ENCODE measurements at regions not wholly inside any gene's neighbourhood (a gene's known extent, or its start where the extent isn't known, plus 50 kb on each side); places are given as distances from the start of the nearest gene placed in this dataset.
"Not testable (repeated sequence)": the region's sequence is repeated elsewhere in the genome, so short reads cannot be mapped to it uniquely, and the experiment has no call there.

GRCh38 chr15:22258009-22258397 lies 177.7 kb downstream of the OR4M2 start (continued):
- no peak for TF ChIP-seq REST (IDR thresholded peaks at IDR 0.05; ENCODE audit: low read depth)

DNA sequence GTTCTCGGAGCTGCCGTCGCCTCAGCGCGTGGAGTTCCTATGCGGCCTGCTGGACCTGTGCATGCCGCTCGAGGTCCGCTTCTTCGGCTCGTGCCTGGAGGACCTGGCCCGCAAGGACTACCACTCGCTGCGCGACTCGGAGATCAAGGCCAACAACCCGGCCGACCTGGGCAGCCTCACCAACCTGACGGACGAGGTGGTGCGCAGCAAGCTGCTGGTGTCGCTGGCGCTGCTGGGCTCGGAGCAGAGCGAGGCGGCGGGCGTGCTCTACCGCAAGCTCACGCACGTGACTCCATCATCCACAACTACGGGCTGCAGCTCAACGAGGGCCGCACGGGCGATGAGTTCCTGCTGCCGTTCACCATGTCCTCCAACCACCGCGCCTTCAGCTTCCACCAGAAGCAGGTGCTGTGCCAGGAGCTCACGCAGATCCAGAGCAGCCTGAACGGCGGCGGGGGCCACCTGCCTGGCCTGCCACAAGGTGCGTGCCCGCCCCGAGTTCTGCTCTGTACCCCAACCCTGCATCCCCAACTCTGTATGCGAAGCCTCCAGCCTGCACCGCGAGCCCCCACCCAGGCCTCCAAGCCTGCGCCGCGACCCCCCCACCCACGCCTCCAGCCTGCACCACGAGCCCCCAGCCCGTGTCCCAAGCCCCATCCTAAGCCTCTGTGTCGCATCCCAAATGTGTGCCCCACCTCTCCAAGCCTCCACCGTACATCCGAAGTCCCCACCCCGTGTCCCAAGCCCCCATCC lies 178.2 kb downstream of the OR4M2 start:
- no peak for DNase-seq (ENCODE audit: low read depth, low spot score)
- Histone ChIP-seq H3K9me2 (ENCODE audit: insufficient read depth) (no peaks in the 10 kb centered on the region), H3K79me2 (ENCODE audit: insufficient read depth, low read length) (no peaks in the 10 kb centered on the region), H3K27ac (ENCODE audit: low read depth, low read length) (no peak overlapping the region), H4K20me1 (ENCODE audit: insufficient read depth) (no peaks in the 10 kb centered on the region), H3K4me3 (replicated peaks in 1 of 2; ENCODE audit: low read depth in 1 of 2, low read length in 2 of 2) (no peak overlapping the region), H3K9ac (ENCODE audit: low read length) (no peak overlapping the region), H3K4me1 (ENCODE audit: control insufficient read depth in 1 of 2, insufficient read depth in 2 of 2, low read length in 2 of 2) (no peaks in the 10 kb centered on the region), H3K36me3 (ENCODE audit: control insufficient read depth in 1 of 2, insufficient read depth in 2 of 2, low read length in 2 of 2) (no peaks in the 10 kb centered on the region), H3K9me3 (ENCODE audit: control insufficient read depth in 1 of 2, insufficient read depth in 1 of 2, low read depth in 1 of 2, low read length in 2 of 2) (peaks cover 13 to 44% of the 10 kb centered on the region in 2 experiments; a peak in 2 of 4 replicates), H3K27me3 (ENCODE audit: insufficient read depth, low read length) (no peaks in the 10 kb centered on the region), H3K4me2 (ENCODE audit: low read length) (no peak overlapping the region), H2AFZ (ENCODE audit: low read depth, low read length, poor library complexity, severe bottlenecking) (no peak overlapping the region)
- BruUV-seq (replicated peaks) = no TSS peak
- no peak for ATAC-seq
- ChIA-PET CTCF (no interaction called here), POLR2A (no interaction called here), RAD21 (ENCODE audit: low non-redundant PET in 1 of 2, low total read pairs in 2 of 2, uncharacterized antibody in 2 of 2, unreplicated experiment in 2 of 2) (no interaction called here)
- intact Hi-C loops (cut with micrococcal nuclease) = no loop called here
- TF ChIP-seq ZFX (IDR thresholded peaks at IDR 0.05) (no peak), MAX (IDR thresholded peaks at IDR 0.05) (no peak), ATF3 (IDR thresholded peaks at IDR 0.05) (no peak), EZH2 (IDR thresholded peaks at IDR 0.05) (no peak), FOSL1 (IDR thresholded peaks at IDR 0.05; ENCODE audit: low read depth) (no peak)
- TF ChIP-seq, protein P1, sequence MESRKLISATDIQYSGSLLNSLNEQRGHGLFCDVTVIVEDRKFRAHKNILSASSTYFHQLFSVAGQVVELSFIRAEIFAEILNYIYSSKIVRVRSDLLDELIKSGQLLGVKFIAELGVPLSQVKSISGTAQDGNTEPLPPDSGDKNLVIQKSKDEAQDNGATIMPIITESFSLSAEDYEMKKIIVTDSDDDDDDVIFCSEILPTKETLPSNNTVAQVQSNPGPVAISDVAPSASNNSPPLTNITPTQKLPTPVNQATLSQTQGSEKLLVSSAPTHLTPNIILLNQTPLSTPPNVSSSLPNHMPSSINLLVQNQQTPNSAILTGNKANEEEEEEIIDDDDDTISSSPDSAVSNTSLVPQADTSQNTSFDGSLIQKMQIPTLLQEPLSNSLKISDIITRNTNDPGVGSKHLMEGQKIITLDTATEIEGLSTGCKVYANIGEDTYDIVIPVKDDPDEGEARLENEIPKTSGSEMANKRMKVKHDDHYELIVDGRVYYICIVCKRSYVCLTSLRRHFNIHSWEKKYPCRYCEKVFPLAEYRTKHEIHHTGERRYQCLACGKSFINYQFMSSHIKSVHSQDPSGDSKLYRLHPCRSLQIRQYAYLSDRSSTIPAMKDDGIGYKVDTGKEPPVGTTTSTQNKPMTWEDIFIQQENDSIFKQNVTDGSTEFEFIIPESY (IDR thresholded peaks at IDR 0.05; ENCODE audit: extremely low read depth, insufficient replicate concordance, low read length) = no peak

- H3K9me3 ChIP-seq (ENCODE audit: control insufficient read depth in 1 of 2, insufficient read depth in 1 of 2, low read depth in 1 of 2, low read length in 2 of 2) = peaks cover 13 to 42% of the 10 kb centered on the region in 2 experiments; a peak in 2 of 4 replicates
- BruUV-seq (replicated peaks) = not testable (repeated sequence)
These were observed 178.9 kb downstream of the OR4M2 start for GRCh38 chr15:22259151-22259750.

More at GRCh38 chr15:22259151-22259750, 178.9 kb downstream of the OR4M2 start:
- POLR2A ChIA-PET; H3K9ac ChIP-seq (ENCODE audit: low read length); RAD21 ChIA-PET (ENCODE audit: low non-redundant PET in 1 of 2, low total read pairs in 2 of 2, uncharacterized antibody in 2 of 2, unreplicated experiment in 2 of 2); H3K4me3 ChIP-seq (replicated peaks in 1 of 2; ENCODE audit: low read depth in 1 of 2, low read length in 2 of 2); H3K27ac ChIP-seq (ENCODE audit: low read depth, low read length); H3K79me2 ChIP-seq (ENCODE audit: insufficient read depth, low read length); H3K4me2 ChIP-seq (ENCODE audit: low read length); ATAC-seq; H3K4me1 ChIP-seq (ENCODE audit: control insufficient read depth in 1 of 2, insufficient read depth in 2 of 2, low read length in 2 of 2); H4K20me1 ChIP-seq (ENCODE audit: insufficient read depth); CTCF ChIA-PET; H3K36me3 ChIP-seq (ENCODE audit: control insufficient read depth in 1 of 2, insufficient read depth in 2 of 2, low read length in 2 of 2); H2AFZ ChIP-seq (ENCODE audit: low read depth, low read length, poor library complexity, severe bottlenecking); H3K27me3 ChIP-seq (ENCODE audit: insufficient read depth, low read length); intact Hi-C loops (cut with micrococcal nuclease); H3K9me2 ChIP-seq (ENCODE audit: insufficient read depth); DNase-seq (ENCODE audit: low read depth, low spot score): not testable (repeated sequence)
